ENCODE measurements at regions not wholly inside any gene's neighbourhood (a gene's known extent, or its start where the extent isn't known, plus 50 kb on each side); places are given as distances from the start of the nearest gene placed in this dataset. TPM values are rescaled to one million over a fixed set of nuclear protein-coding genes. Genes with fewer than 3 reads are reported as not detected.

DNA sequence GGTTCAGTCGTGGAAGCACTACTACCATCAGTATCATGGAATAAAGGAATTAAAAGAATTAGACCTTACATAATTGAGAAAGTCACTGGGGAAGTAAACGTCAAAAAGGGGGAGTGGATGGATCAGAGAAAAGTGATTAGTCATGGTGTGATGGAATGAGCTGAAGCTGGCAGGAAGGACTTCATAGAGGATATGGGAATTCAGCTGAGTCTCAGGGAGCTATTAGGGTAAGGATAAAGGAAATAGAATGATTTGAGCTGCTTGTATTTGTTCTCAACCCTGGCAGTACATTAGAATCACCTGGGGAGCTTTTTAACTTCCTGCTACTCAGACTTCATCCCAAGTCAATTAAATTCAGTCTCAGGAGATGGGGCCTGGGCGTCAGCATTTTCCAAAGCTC is 53.4 kb upstream of the SETBP1 start:
- H3K9ac ChIP-seq (ENCODE audit: low read depth, low read length, poor library complexity): no peak overlapping the region
- H3K18ac ChIP-seq (ENCODE audit: low read length): no peak overlapping the region
- no peaks in the 10 kb centered on the region for H3K27me3 ChIP-seq (ENCODE audit: control insufficient read depth in 3 of 3, insufficient read depth in 3 of 3, low read depth in 1 of 3, low read length in 3 of 3)
- no peak overlapping the region for H2BK12ac ChIP-seq (ENCODE audit: low read length)
- H3K9me3 ChIP-seq (replicated peaks in 1 of 2; ENCODE audit: control insufficient read depth in 2 of 2, insufficient read depth in 1 of 2, low read depth in 1 of 2, low read length in 2 of 2): no peaks in the 10 kb centered on the region
- H3K23ac ChIP-seq (ENCODE audit: low read depth, low read length, poor library complexity): no peak overlapping the region
- no peak overlapping the region for H3K4me2 ChIP-seq (ENCODE audit: insufficient read depth, low read length, poor library complexity, severe bottlenecking)
- no CpG with 5 or more reads among the region's 3 CpGs for WGBS, 2 donors (ENCODE audit: extremely low coverage in 2 of 2, insufficient read length in 2 of 2, insufficient replicate concordance in 1 of 2)
- H3K36me3 ChIP-seq (replicated peaks in 1 of 2; ENCODE audit: control insufficient read depth in 2 of 2, insufficient read depth in 2 of 2, low read length in 2 of 2): no peaks in the 10 kb centered on the region
- DNase-seq (ENCODE audit: low spot score): no peak
- H3K79me1 ChIP-seq (ENCODE audit: low read depth, low read length): no peaks in the 10 kb centered on the region
- H3K4ac ChIP-seq (ENCODE audit: low read length): no peak overlapping the region
- no peak overlapping the region for H2BK5ac ChIP-seq (ENCODE audit: low read length)
- H4K91ac ChIP-seq (ENCODE audit: low read depth, low read length, poor library complexity): no peak overlapping the region
- no peak overlapping the region for H2AK5ac ChIP-seq (ENCODE audit: low read depth, low read length)
- H2AFZ ChIP-seq (ENCODE audit: low read length): no peak overlapping the region
- no peak overlapping the region for H3K27ac ChIP-seq (replicated peaks; ENCODE audit: low read length)
- H3K4me3 ChIP-seq (ENCODE audit: low read length in 2 of 2): no peak overlapping the region
- no peak overlapping the region for H2BK120ac ChIP-seq (ENCODE audit: low read depth, low read length)
- no peak overlapping the region for H2BK15ac ChIP-seq (ENCODE audit: low read length)
- no peak overlapping the region for H3K14ac ChIP-seq (ENCODE audit: low read length)
- no peak overlapping the region for H4K8ac ChIP-seq (ENCODE audit: low read depth, low read length)
- H3K4me1 ChIP-seq (ENCODE audit: control insufficient read depth in 2 of 2, insufficient read depth in 1 of 2, low read depth in 1 of 2, low read length in 2 of 2): no peaks in the 10 kb centered on the region

DNA sequence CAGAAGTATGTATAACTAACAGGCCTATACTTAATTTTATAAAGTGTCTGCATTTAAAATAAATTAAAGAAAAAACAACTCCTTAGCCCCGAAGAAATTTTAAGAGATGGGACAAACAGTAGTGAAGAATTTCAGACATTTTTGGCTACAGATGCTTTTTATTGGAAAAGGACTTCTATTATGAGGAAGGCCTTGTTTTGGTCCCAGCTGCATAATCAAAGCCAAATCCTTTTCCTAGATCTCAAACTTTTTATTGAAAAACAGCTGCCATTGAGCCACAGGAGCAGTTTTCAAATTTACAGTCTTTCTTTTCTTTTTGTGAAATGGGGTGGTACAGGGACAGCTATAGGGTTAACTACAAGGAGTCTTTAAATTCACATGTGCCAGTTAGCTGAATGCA is 51.3 kb upstream of the SETBP1 start:
- no peak overlapping the region for H3K4me3 ChIP-seq (ENCODE audit: low read length in 2 of 2)
- H2BK15ac ChIP-seq (ENCODE audit: low read length): no peak overlapping the region
- H2BK5ac ChIP-seq (ENCODE audit: low read length): no peak overlapping the region
- no peak overlapping the region for H2BK12ac ChIP-seq (ENCODE audit: low read length)
- H3K4ac ChIP-seq (ENCODE audit: low read length): no peak overlapping the region
- H3K9me3 ChIP-seq (replicated peaks in 1 of 2; ENCODE audit: control insufficient read depth in 2 of 2, insufficient read depth in 1 of 2, low read depth in 1 of 2, low read length in 2 of 2): no peaks in the 10 kb centered on the region
- H4K8ac ChIP-seq (ENCODE audit: low read depth, low read length): no peak overlapping the region
- no peak overlapping the region for H3K27ac ChIP-seq (replicated peaks; ENCODE audit: low read length)
- H3K18ac ChIP-seq (ENCODE audit: low read length): no peak overlapping the region
- H4K91ac ChIP-seq (ENCODE audit: low read depth, low read length, poor library complexity): no peak overlapping the region
- no peak overlapping the region for H3K4me2 ChIP-seq (ENCODE audit: insufficient read depth, low read length, poor library complexity, severe bottlenecking)
- no peak overlapping the region for H2AK5ac ChIP-seq (ENCODE audit: low read depth, low read length)
- no peaks in the 10 kb centered on the region for H3K36me3 ChIP-seq (replicated peaks in 1 of 2; ENCODE audit: control insufficient read depth in 2 of 2, insufficient read depth in 2 of 2, low read length in 2 of 2)
- no peaks in the 10 kb centered on the region for H3K79me1 ChIP-seq (ENCODE audit: low read depth, low read length)
- no CpG with 5 or more reads among the region's 1 CpG for WGBS, 2 donors (ENCODE audit: extremely low coverage in 2 of 2, insufficient read length in 2 of 2, insufficient replicate concordance in 1 of 2)
- no peak overlapping the region for H3K14ac ChIP-seq (ENCODE audit: low read length)
- H3K23ac ChIP-seq (ENCODE audit: low read depth, low read length, poor library complexity): no peak overlapping the region
- no peak overlapping the region for H2BK120ac ChIP-seq (ENCODE audit: low read depth, low read length)
- H3K4me1 ChIP-seq (ENCODE audit: control insufficient read depth in 2 of 2, insufficient read depth in 1 of 2, low read depth in 1 of 2, low read length in 2 of 2): no peaks in the 10 kb centered on the region
- DNase-seq (ENCODE audit: low spot score): no peak
- no peaks in the 10 kb centered on the region for H3K27me3 ChIP-seq (ENCODE audit: control insufficient read depth in 3 of 3, insufficient read depth in 3 of 3, low read depth in 1 of 3, low read length in 3 of 3)
- no peak overlapping the region for H3K9ac ChIP-seq (ENCODE audit: low read depth, low read length, poor library complexity)
- H2AFZ ChIP-seq (ENCODE audit: low read length): no peak overlapping the region

DNA sequence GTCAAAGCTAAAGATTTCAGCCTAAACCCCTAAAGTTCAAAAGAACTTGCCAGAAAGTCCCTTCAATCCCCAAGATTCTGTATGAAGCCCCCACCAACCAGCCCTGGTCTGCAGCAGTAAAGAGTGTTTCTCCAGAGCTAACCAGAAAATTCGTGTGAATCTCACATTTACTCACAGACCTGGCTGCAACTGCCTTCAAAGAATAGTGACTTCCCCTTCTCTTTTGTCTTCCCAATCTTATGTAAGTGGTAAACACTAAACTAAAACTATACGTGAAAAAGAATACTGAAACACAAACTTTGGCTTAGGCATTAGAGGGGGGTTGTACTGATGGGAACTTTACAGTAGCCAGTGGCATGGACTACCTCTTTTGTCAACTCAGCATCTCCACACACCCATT is 50.6 kb upstream of the SETBP1 start:
- no peak for DNase-seq (ENCODE audit: low spot score)
- no peak overlapping the region for H3K4me2 ChIP-seq (ENCODE audit: insufficient read depth, low read length, poor library complexity, severe bottlenecking)
- no peak overlapping the region for H2AFZ ChIP-seq (ENCODE audit: low read length)
- H3K4me1 ChIP-seq (ENCODE audit: control insufficient read depth in 2 of 2, insufficient read depth in 1 of 2, low read depth in 1 of 2, low read length in 2 of 2): no peaks in the 10 kb centered on the region
- H3K27ac ChIP-seq (replicated peaks; ENCODE audit: low read length): no peak overlapping the region
- WGBS, 2 donors (ENCODE audit: extremely low coverage in 2 of 2, insufficient read length in 2 of 2, insufficient replicate concordance in 1 of 2): no CpG with 5 or more reads among the region's 2 CpGs
- no peak overlapping the region for H3K18ac ChIP-seq (ENCODE audit: low read length)
- H4K91ac ChIP-seq (ENCODE audit: low read depth, low read length, poor library complexity): no peak overlapping the region
- no peak overlapping the region for H3K14ac ChIP-seq (ENCODE audit: low read length)
- no peaks in the 10 kb centered on the region for H3K9me3 ChIP-seq (replicated peaks in 1 of 2; ENCODE audit: control insufficient read depth in 2 of 2, insufficient read depth in 1 of 2, low read depth in 1 of 2, low read length in 2 of 2)
- no peak overlapping the region for H2BK5ac ChIP-seq (ENCODE audit: low read length)
- H2BK15ac ChIP-seq (ENCODE audit: low read length): no peak overlapping the region
- no peak overlapping the region for H3K23ac ChIP-seq (ENCODE audit: low read depth, low read length, poor library complexity)
- H3K36me3 ChIP-seq (replicated peaks in 1 of 2; ENCODE audit: control insufficient read depth in 2 of 2, insufficient read depth in 2 of 2, low read length in 2 of 2): no peaks in the 10 kb centered on the region
- H3K27me3 ChIP-seq (ENCODE audit: control insufficient read depth in 3 of 3, insufficient read depth in 3 of 3, low read depth in 1 of 3, low read length in 3 of 3): no peaks in the 10 kb centered on the region
- no peak overlapping the region for H3K4ac ChIP-seq (ENCODE audit: low read length)
- H2BK12ac ChIP-seq (ENCODE audit: low read length): no peak overlapping the region
- H2AK5ac ChIP-seq (ENCODE audit: low read depth, low read length): no peak overlapping the region
- no peak overlapping the region for H2BK120ac ChIP-seq (ENCODE audit: low read depth, low read length)
- no peak overlapping the region for H3K4me3 ChIP-seq (ENCODE audit: low read length in 2 of 2)
- no peak overlapping the region for H4K8ac ChIP-seq (ENCODE audit: low read depth, low read length)
- no peaks in the 10 kb centered on the region for H3K79me1 ChIP-seq (ENCODE audit: low read depth, low read length)
- H3K9ac ChIP-seq (ENCODE audit: low read depth, low read length, poor library complexity): no peak overlapping the region

Small RNA genes lying in the stretch of these regions (small RNA-seq; reads per million reads assigned to genes)
- gene RNA5SP455 (ENCODE audit: insufficient read depth): not detected
